HG02642 (cell line): ENCODE measurements at regions not wholly inside any gene's neighbourhood (a gene's known extent, or its start where the extent isn't known, plus 50 kb on each side); places are given as distances from the start of the nearest gene placed in this dataset.

Experiments used
- ATAC-seq: cut with Tn5 transposase; IDR thresholded peaks from one replicate; pipeline ENCODE4 v1.9.1; 2021; ENCODE audit warnings: mild to moderate bottlenecking; ENCODE audit not compliant: unreplicated experiment, poor library complexity

GRCh38 chr15:46865155-46865554 is 852.1 kb upstream of the SEMA6D start:
- no peak for ATAC-seq

- no peak for ATAC-seq
Measured at GRCh38 chr15:46872286-46872980, 844.9 kb upstream of the SEMA6D start.

GRCh38 chr15:46872981-46873330 is 844.3 kb upstream of the SEMA6D start:
- no peak for ATAC-seq

GRCh38 chr15:46879032-46879770 is 838.1 kb upstream of the SEMA6D start:
- no peak for ATAC-seq

GRCh38 chr15:46880791-46881190 is 836.5 kb upstream of the SEMA6D start:
- no peak for ATAC-seq

- ATAC-seq = no peak
Measured at GRCh38 chr15:46892621-46893160, 824.6 kb upstream of the SEMA6D start.

GRCh38 chr15:46894644-46895043 is 822.7 kb upstream of the SEMA6D start:
- no peak for ATAC-seq

- no peak for ATAC-seq
Measured at GRCh38 chr15:46897266-46897665, 820.0 kb upstream of the SEMA6D start.

GRCh38 chr15:46901001-46901400 is 816.3 kb upstream of the SEMA6D start:
- no peak for ATAC-seq

GRCh38 chr15:46917721-46918252 is 799.5 kb upstream of the SEMA6D start:
- ATAC-seq = no peak

GRCh38 chr15:46918462-46919140 is 798.7 kb upstream of the SEMA6D start:
- no peak for ATAC-seq

GRCh38 chr15:46921891-46922290 is 795.4 kb upstream of the SEMA6D start:
- no peak for ATAC-seq

GRCh38 chr15:46930426-46930825 is 786.9 kb upstream of the SEMA6D start:
- ATAC-seq = no peak

- ATAC-seq = no peak
Measured at GRCh38 chr15:46933332-46933731, 784.0 kb upstream of the SEMA6D start.

GRCh38 chr15:46934851-46935250 is 782.5 kb upstream of the SEMA6D start:
- no peak for ATAC-seq

- ATAC-seq = no peak
Measured at GRCh38 chr15:46938169-46938568, 779.1 kb upstream of the SEMA6D start.

GRCh38 chr15:46941241-46941640 is 776.1 kb upstream of the SEMA6D start:
- no peak for ATAC-seq

- no peak for ATAC-seq
Measured at GRCh38 chr15:46946953-46947352, 770.4 kb upstream of the SEMA6D start.

GRCh38 chr15:46955576-46955975 is 761.7 kb upstream of the SEMA6D start:
- no peak for ATAC-seq

GRCh38 chr15:46956456-46956855 is 760.8 kb upstream of the SEMA6D start:
- ATAC-seq = no peak

- ATAC-seq = no peak
Measured at GRCh38 chr15:46956881-46957280, 760.4 kb upstream of the SEMA6D start.
